BLaER1 (cell line): ENCODE measurements at regions not wholly inside any gene's neighbourhood (a gene's known extent, or its start where the extent isn't known, plus 50 kb on each side); places are given as distances from the start of the nearest gene placed in this dataset.
A peak's percentile ranks its signal among the peaks of the same experiment; 100 is the strongest.

Experiments
- H3K27ac ChIP-seq: shearing (Covaris generic); formaldehyde crosslinking; 2 replicates; pipeline ENCODE4 v1.8.1; 2022
- H3K27me3 ChIP-seq: shearing (Covaris generic); formaldehyde crosslinking; 2 replicates; pipeline ENCODE4 v1.8.1; 2022
- H3K36me3 ChIP-seq: shearing (Covaris generic); formaldehyde crosslinking; 2 replicates; pipeline ENCODE4 v1.8.1; 2022
- H3K4me1 ChIP-seq: shearing (Covaris generic); formaldehyde crosslinking; 2 replicates; pipeline ENCODE4 v1.8.1; 2022
- H3K4me2 ChIP-seq: shearing (Covaris generic); formaldehyde crosslinking; 2 replicates; pipeline ENCODE4 v1.8.1; 2022
- H3K4me3 ChIP-seq: shearing (Covaris generic); formaldehyde crosslinking; 2 replicates; pipeline ENCODE4 v1.8.1; 2022
- H3K9ac ChIP-seq: shearing (Covaris generic); formaldehyde crosslinking; 2 replicates; pipeline ENCODE4 v1.8.1; 2022
- H3K9me3 ChIP-seq: shearing (Covaris generic); formaldehyde crosslinking; 2 replicates; pipeline ENCODE4 v1.8.1; 2022
- H4K20me1 ChIP-seq: shearing (Covaris generic); formaldehyde crosslinking; 2 replicates; pipeline ENCODE4 v1.8.1; 2022
- Cebpa-rat ChIP-seq: shearing (Covaris generic); IDR thresholded peaks from 2 replicates; pipeline ENCODE4 v1.8.1; 2022

GRCh38 chr3:144164352-144164751, 192.7 kb downstream of the DIPK2A start:
- no peaks in the 10 kb centered on the region for H3K27me3 ChIP-seq
- H3K4me1 ChIP-seq = no peaks in the 10 kb centered on the region
- H3K4me3 ChIP-seq = no peak overlapping the region
- no peak for TF ChIP-seq Cebpa-rat
- H3K9ac ChIP-seq = no peak overlapping the region
- no peak overlapping the region for H3K4me2 ChIP-seq
- H3K27ac ChIP-seq = no peak overlapping the region
- H3K36me3 ChIP-seq = no peaks in the 10 kb centered on the region
- H4K20me1 ChIP-seq = no peaks in the 10 kb centered on the region
- no peaks in the 10 kb centered on the region for H3K9me3 ChIP-seq

GRCh38 chr3:144165482-144165881, 193.9 kb downstream of the DIPK2A start:
- TF ChIP-seq Cebpa-rat = no peak
- Histone ChIP-seq H3K4me3 (no peak overlapping the region), H3K4me2 (no peak overlapping the region), H3K27me3 (no peaks in the 10 kb centered on the region), H3K9me3 (no peaks in the 10 kb centered on the region), H3K36me3 (no peaks in the 10 kb centered on the region), H4K20me1 (no peaks in the 10 kb centered on the region), H3K27ac (no peak overlapping the region), H3K9ac (no peak overlapping the region), H3K4me1 (no peaks in the 10 kb centered on the region)

GRCh38 chr3:144167634-144168033, 196.0 kb downstream of the DIPK2A start:
- H3K27me3 ChIP-seq = no peaks in the 10 kb centered on the region
- H3K4me1 ChIP-seq = no peaks in the 10 kb centered on the region
- no peak overlapping the region for H3K27ac ChIP-seq
- TF ChIP-seq Cebpa-rat = no peak
- no peaks in the 10 kb centered on the region for H3K9me3 ChIP-seq
- H3K4me2 ChIP-seq = no peak overlapping the region
- H4K20me1 ChIP-seq = no peaks in the 10 kb centered on the region
- H3K9ac ChIP-seq = no peak overlapping the region
- no peaks in the 10 kb centered on the region for H3K36me3 ChIP-seq
- H3K4me3 ChIP-seq = no peak overlapping the region

- peaks cover 9% of the 10 kb centered on the region; the same call in 1 of the 2 replicates for H3K9me3 ChIP-seq
- H3K27ac ChIP-seq = no peak overlapping the region
- no peaks in the 10 kb centered on the region for H3K36me3 ChIP-seq
- no peak overlapping the region for H3K9ac ChIP-seq
- no peaks in the 10 kb centered on the region for H3K27me3 ChIP-seq
- no peaks in the 10 kb centered on the region for H3K4me1 ChIP-seq
- H3K4me2 ChIP-seq = no peak overlapping the region
- no peak for TF ChIP-seq Cebpa-rat
- H4K20me1 ChIP-seq = no peaks in the 10 kb centered on the region
- no peak overlapping the region for H3K4me3 ChIP-seq
Measured at GRCh38 chr3:144173491-144173890, 201.9 kb downstream of the DIPK2A start.

- H3K27ac ChIP-seq = no peak overlapping the region
- peaks cover 9% of the 10 kb centered on the region; the same call in 1 of the 2 replicates for H3K9me3 ChIP-seq
- no peaks in the 10 kb centered on the region for H4K20me1 ChIP-seq
- H3K36me3 ChIP-seq = no peaks in the 10 kb centered on the region
- no peaks in the 10 kb centered on the region for H3K27me3 ChIP-seq
- H3K9ac ChIP-seq = no peak overlapping the region
- no peak for TF ChIP-seq Cebpa-rat
- no peak overlapping the region for H3K4me2 ChIP-seq
- H3K4me1 ChIP-seq = no peaks in the 10 kb centered on the region
- H3K4me3 ChIP-seq = no peak overlapping the region
Measured at GRCh38 chr3:144175644-144176425, 204.2 kb downstream of the DIPK2A start.

GRCh38 chr3:144177649-144178048, 206.0 kb downstream of the DIPK2A start:
- no peak overlapping the region for H3K9ac ChIP-seq
- H3K36me3 ChIP-seq = no peaks in the 10 kb centered on the region
- H4K20me1 ChIP-seq = no peaks in the 10 kb centered on the region
- no peak overlapping the region for H3K27ac ChIP-seq
- no peak for TF ChIP-seq Cebpa-rat
- no peak overlapping the region for H3K4me2 ChIP-seq
- H3K27me3 ChIP-seq = no peaks in the 10 kb centered on the region
- H3K4me3 ChIP-seq = no peak overlapping the region
- no peaks in the 10 kb centered on the region for H3K4me1 ChIP-seq
- H3K9me3 ChIP-seq = peaks cover 9% of the 10 kb centered on the region; the same call in 1 of the 2 replicates

- TF ChIP-seq Cebpa-rat = peak; percentile 56; the same call in 1 of the 2 replicates
- peaks cover 9% of the 10 kb centered on the region; the same call in 1 of the 2 replicates for H3K9me3 ChIP-seq
- no peak overlapping the region for H3K4me3 ChIP-seq
- no peaks in the 10 kb centered on the region for H3K36me3 ChIP-seq
- no peaks in the 10 kb centered on the region for H4K20me1 ChIP-seq
- no peak overlapping the region for H3K27ac ChIP-seq
- no peaks in the 10 kb centered on the region for H3K27me3 ChIP-seq
- H3K4me1 ChIP-seq = no peaks in the 10 kb centered on the region
- no peak overlapping the region for H3K4me2 ChIP-seq
- no peak overlapping the region for H3K9ac ChIP-seq
Measured at GRCh38 chr3:144178607-144179006, 207.0 kb downstream of the DIPK2A start.

- Histone ChIP-seq H3K9me3 (peaks cover 4% of the 10 kb centered on the region; the same call in 1 of the 2 replicates), H3K4me1 (no peaks in the 10 kb centered on the region), H3K27ac (no peak overlapping the region), H4K20me1 (no peaks in the 10 kb centered on the region), H3K4me3 (no peak overlapping the region), H3K36me3 (no peaks in the 10 kb centered on the region), H3K4me2 (no peak overlapping the region), H3K27me3 (no peaks in the 10 kb centered on the region), H3K9ac (no peak overlapping the region)
- TF ChIP-seq Cebpa-rat = no peak
Measured at GRCh38 chr3:144181062-144181461, 209.4 kb downstream of the DIPK2A start.

GRCh38 chr3:144182501-144182900, 210.9 kb downstream of the DIPK2A start:
- Histone ChIP-seq H3K9me3 (no peaks in the 10 kb centered on the region), H4K20me1 (no peaks in the 10 kb centered on the region), H3K36me3 (no peaks in the 10 kb centered on the region), H3K27ac (no peak overlapping the region), H3K4me1 (no peaks in the 10 kb centered on the region), H3K9ac (no peak overlapping the region), H3K27me3 (no peaks in the 10 kb centered on the region), H3K4me3 (no peak overlapping the region), H3K4me2 (no peak overlapping the region)
- TF ChIP-seq Cebpa-rat = no peak

GRCh38 chr3:144185276-144185675, 213.7 kb downstream of the DIPK2A start:
- Histone ChIP-seq H3K9me3 (no peaks in the 10 kb centered on the region), H3K27ac (no peak overlapping the region), H3K9ac (no peak overlapping the region), H3K4me3 (no peak overlapping the region), H3K4me2 (no peak overlapping the region), H3K36me3 (no peaks in the 10 kb centered on the region), H3K4me1 (peaks cover 12% of the 10 kb centered on the region), H3K27me3 (no peaks in the 10 kb centered on the region), H4K20me1 (no peaks in the 10 kb centered on the region)
- no peak for TF ChIP-seq Cebpa-rat
